ACC112 (cell line): ENCODE measurements at regions not wholly inside any gene's neighbourhood (a gene's known extent, or its start where the extent isn't known, plus 50 kb on each side); places are given as distances from the start of the nearest gene placed in this dataset.
"Not testable (repeated sequence)": the region's sequence is repeated elsewhere in the genome, so short reads cannot be mapped to it uniquely, and the experiment has no call there.

Experiments used
- H2AFZ ChIP-seq: fragments of 200-600 bp; sonication (generic); one replicate; pipeline ENCODE4 v1.6.0; 2017; ENCODE audit warnings: antibody characterized with exemption, low read length; ENCODE audit not compliant: unreplicated experiment
- H3K27ac ChIP-seq: fragments of 200-600 bp; sonication (generic); 2 replicates; pipeline ENCODE4 v1.5.1; 2014; ENCODE audit warnings: low read depth, mild to moderate bottlenecking, antibody characterized with exemption, low read length, moderate library complexity
- H3K27me3 ChIP-seq: fragments of 200-600 bp; sonication (generic); 2 replicates; pipeline ENCODE4 v1.6.1; 2014; ENCODE audit warnings: mild to moderate bottlenecking, antibody characterized with exemption, low read length, moderate library complexity, mixed read lengths; ENCODE audit not compliant: insufficient read depth
- H3K36me3 ChIP-seq: fragments of 200-600 bp; sonication (generic); 2 replicates; pipeline ENCODE4 v1.6.1; 2016; ENCODE audit warnings: mild to moderate bottlenecking, antibody characterized with exemption, low read length, moderate library complexity, mixed read lengths; ENCODE audit not compliant: insufficient read depth
- H3K4me1 ChIP-seq: fragments of 200-600 bp; sonication (generic); one replicate; pipeline ENCODE4 v1.6.1; 2016; ENCODE audit warnings: low read length, mixed read lengths; ENCODE audit not compliant: insufficient read depth, unreplicated experiment, control insufficient read depth
- H3K4me3 ChIP-seq: fragments of 200-600 bp; sonication (generic); 2 replicates; pipeline ENCODE4 v1.5.1; 2014; ENCODE audit warnings: mild to moderate bottlenecking, low read depth, low read length
- H3K79me2 ChIP-seq: fragments of 200-600 bp; sonication (generic); one replicate; pipeline ENCODE4 v1.6.0; 2016; ENCODE audit warnings: low read length; ENCODE audit not compliant: control insufficient read depth, unreplicated experiment, insufficient read depth

DNA sequence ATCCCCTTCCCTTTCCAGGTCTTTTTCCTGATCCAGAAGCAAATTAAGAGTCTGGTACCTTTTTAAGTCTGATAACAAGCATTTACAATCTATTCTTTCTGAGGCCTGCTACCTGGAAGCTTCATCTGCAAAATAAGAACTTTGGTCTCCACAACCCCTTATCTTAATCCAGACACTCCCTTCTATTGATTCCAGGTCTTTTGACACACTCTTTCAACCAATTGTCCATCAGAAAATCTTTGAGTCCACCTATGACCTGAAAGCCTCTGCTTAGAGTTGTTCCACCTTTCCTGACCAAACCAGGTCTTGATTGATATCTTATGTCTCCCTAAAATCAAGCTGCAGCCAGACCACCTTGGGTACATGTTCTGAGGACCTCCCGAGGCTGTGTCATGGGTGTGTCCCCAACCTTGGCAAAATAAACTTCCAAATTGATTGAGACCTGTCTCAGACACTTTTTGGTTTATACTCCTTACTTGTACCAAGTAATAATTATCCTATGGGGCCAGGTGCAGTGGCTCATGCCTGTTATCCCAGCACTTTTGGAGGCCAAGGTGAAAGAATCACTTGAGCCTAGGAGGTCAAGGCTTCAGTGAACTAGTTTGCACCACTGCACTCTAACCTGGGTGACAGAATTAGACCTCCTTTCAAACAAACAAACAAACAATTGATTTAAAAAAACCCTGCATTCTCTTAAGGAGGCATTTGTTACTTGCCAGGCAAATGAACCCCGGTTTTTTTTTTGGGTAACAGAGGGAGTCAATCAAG, 126.1 kb downstream of the MAP3K21 start:
- Histone ChIP-seq H3K79me2 (no peaks in the 10 kb centered on the region), H3K27me3 (0 out of 2 replicates have a peak, but pooled peaks cover 3% of the 10 kb centered on the region)

GRCh38 chr1:233459470-233459945, 132.0 kb downstream of the MAP3K21 start:
- no peaks in the 10 kb centered on the region for H3K27me3 ChIP-seq
- no peak overlapping the region for H3K4me3 ChIP-seq
- no peaks in the 10 kb centered on the region for H3K79me2 ChIP-seq
- no peak overlapping the region for H2AFZ ChIP-seq
- H3K4me1 ChIP-seq, result no peaks in the 10 kb centered on the region
- no peak overlapping the region for H3K27ac ChIP-seq
- no peaks in the 10 kb centered on the region for H3K36me3 ChIP-seq

More for the DNA sequence above, 126.1 kb downstream of the MAP3K21 start:
- Histone ChIP-seq H2AFZ (no peak overlapping the region), H3K36me3 (no peaks in the 10 kb centered on the region), H3K4me3 (no peak overlapping the region), H3K27ac (no peak overlapping the region), H3K4me1 (no peaks in the 10 kb centered on the region)

DNA sequence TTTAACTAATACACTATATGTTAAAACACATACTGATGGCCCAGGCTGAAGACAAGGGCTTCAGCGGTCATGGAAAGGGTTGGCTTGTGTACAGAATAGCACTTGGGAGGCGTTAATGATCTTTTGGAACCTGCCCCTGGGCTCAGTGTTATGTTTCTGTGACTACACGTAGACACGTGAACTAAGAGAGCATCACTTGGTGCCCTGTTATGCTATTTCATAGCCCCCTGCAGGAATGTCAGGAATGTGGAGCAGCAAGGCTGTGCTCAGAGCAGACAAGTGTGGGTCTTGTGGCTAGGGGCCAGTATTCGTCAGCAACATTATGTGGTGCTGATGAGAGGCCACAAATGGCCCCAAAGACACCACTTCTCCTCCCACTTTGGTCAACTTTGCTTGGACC, 132.4 kb downstream of the MAP3K21 start:
- H3K4me3 ChIP-seq, result no peak overlapping the region
- no peak overlapping the region for H3K27ac ChIP-seq
- H3K36me3 ChIP-seq, result no peaks in the 10 kb centered on the region
- H2AFZ ChIP-seq, result no peak overlapping the region
- no peaks in the 10 kb centered on the region for H3K27me3 ChIP-seq
- H3K79me2 ChIP-seq, result no peaks in the 10 kb centered on the region
- H3K4me1 ChIP-seq, result no peaks in the 10 kb centered on the region

DNA sequence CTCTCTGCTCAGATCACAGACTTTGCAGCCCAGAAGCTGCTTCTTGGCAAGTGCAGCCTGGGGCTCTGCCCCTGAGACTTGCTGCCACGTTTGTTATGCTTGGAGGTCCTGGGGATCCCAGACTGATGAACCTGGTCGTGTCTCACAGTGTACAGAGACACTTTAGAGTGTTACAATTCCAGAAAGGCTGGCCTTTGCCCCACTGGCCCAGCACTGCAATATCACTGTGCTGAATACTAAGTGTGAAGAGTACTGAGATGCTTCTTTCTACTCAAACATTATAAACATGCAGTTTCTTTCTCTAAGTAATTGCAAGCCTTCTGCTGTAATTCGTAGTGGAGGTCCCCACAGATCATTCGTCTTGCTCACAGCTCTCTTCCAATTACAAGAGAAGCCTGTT, 133.2 kb downstream of the MAP3K21 start:
- no peak overlapping the region for H3K4me3 ChIP-seq
- no peaks in the 10 kb centered on the region for H3K27me3 ChIP-seq
- no peak overlapping the region for H3K27ac ChIP-seq
- no peaks in the 10 kb centered on the region for H3K79me2 ChIP-seq
- H3K36me3 ChIP-seq, result no peaks in the 10 kb centered on the region
- no peaks in the 10 kb centered on the region for H3K4me1 ChIP-seq
- no peak overlapping the region for H2AFZ ChIP-seq

DNA sequence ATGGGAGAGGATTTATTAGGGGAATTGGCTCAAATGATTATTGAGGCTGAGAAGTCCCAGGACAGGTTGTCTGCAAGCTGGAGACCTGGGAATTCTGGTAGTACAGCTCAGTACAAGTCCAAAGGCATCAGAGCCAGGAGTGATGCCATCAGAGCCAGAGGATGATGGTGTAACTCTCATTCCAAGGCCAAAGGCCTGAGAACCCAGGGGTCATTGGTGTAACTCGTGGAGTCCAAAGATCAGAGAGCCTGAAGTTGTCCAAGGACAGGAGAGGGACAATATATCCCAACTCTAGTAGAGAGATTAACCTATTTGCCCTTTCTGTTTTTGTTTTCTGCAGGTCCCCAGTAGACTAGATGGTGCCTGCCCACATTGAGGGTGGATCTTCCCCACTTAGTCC, 134.3 kb downstream of the MAP3K21 start:
- Histone ChIP-seq H3K27ac (no peak overlapping the region), H3K4me1 (no peaks in the 10 kb centered on the region), H3K4me3 (no peak overlapping the region), H2AFZ (no peak overlapping the region), H3K27me3 (no peaks in the 10 kb centered on the region), H3K79me2 (no peaks in the 10 kb centered on the region), H3K36me3 (no peaks in the 10 kb centered on the region)

- H3K36me3 ChIP-seq, result no peaks in the 10 kb centered on the region
- no peak overlapping the region for H2AFZ ChIP-seq
- no peaks in the 10 kb centered on the region for H3K27me3 ChIP-seq
- H3K4me3 ChIP-seq, result no peak overlapping the region
- H3K27ac ChIP-seq, result no peak overlapping the region
- no peaks in the 10 kb centered on the region for H3K4me1 ChIP-seq
- no peaks in the 10 kb centered on the region for H3K79me2 ChIP-seq
These were observed 135.8 kb downstream of the MAP3K21 start for GRCh38 chr1:233463333-233463732.

DNA sequence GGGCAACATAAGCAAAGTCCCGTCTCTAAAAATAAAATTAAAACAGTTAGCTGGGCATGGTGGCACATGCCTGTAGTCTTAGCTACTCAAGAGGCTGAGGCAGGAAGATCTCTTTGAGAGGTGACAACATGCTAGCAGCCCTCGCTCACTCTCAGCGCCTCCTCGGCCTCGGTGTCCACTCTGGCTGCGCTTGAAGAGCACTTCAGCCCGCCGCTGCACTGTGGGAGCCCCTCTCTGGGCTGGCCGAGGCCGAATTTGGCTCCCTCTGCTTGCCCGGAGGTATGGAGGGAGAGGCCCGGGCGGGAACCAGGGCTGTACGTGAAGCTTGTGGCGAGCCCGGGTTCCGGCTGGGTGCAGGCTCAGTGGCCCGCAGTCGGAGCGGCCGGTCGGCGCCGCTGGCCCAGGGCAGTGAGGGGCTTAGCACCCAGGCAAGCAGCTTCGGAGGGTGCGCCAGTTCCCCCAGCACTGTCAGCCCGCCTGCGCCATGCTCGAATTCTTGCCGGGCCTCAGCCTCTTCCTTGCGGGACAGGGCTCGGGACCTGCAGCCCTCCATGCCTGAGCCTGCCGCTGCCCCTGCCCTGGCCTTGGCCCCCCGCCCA, 138.3 kb downstream of the MAP3K21 start:
- H3K27me3 ChIP-seq, result no peaks in the 10 kb centered on the region
- H3K27ac ChIP-seq, result no peak overlapping the region
- H3K36me3 ChIP-seq, result no peaks in the 10 kb centered on the region
- H3K4me1 ChIP-seq, result no peaks in the 10 kb centered on the region
- H2AFZ ChIP-seq, result no peak overlapping the region
- H3K79me2 ChIP-seq, result no peaks in the 10 kb centered on the region
- H3K4me3 ChIP-seq, result no peak overlapping the region

- H3K36me3 ChIP-seq, result no peaks in the 10 kb centered on the region
- H3K4me1 ChIP-seq, result no peaks in the 10 kb centered on the region
- H3K4me3 ChIP-seq, result no peak overlapping the region
- H3K27ac ChIP-seq, result no peak overlapping the region
- no peaks in the 10 kb centered on the region for H3K27me3 ChIP-seq
- H2AFZ ChIP-seq, result no peak overlapping the region
- H3K79me2 ChIP-seq, result no peaks in the 10 kb centered on the region
These were observed 143.0 kb upstream of the KCNK1 start for GRCh38 chr1:233470741-233471499.

GRCh38 chr1:233471851-233472250, 142.1 kb upstream of the KCNK1 start:
- not testable (repeated sequence) for H3K27ac ChIP-seq, H3K4me3 ChIP-seq, H3K36me3 ChIP-seq, H2AFZ ChIP-seq, H3K27me3 ChIP-seq, H3K79me2 ChIP-seq, H3K4me1 ChIP-seq

DNA sequence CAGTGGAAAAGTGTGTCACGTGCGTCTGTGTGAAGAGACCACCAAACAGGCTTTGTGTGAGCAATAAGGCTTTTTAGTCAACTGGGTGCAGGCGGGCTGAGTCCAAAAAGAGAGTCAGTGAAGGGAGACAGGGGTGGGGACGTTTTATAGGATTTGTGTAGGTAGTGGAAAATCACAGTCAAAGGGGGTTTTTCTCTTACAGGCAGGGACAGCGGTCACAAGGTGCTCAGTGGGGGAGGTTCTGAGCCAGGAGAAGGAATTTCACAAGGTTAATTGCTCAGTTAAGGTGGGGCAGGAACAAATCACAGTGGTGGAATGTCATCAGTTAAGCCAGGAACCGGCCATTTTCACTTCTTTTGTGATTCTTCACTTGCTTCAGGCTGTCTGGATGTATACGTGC, 141.1 kb upstream of the KCNK1 start:
- not testable (repeated sequence) for H3K4me1 ChIP-seq

More for the DNA sequence above, 141.1 kb upstream of the KCNK1 start:
- H3K4me3 ChIP-seq, H3K79me2 ChIP-seq, H2AFZ ChIP-seq, H3K27me3 ChIP-seq, H3K36me3 ChIP-seq, H3K27ac ChIP-seq: not testable (repeated sequence)
